Urinary bladder (tissue), 4 donors: ENCODE measurements at regions not wholly inside any gene's neighbourhood (a gene's known extent, or its start where the extent isn't known, plus 50 kb on each side); places are given as distances from the start of the nearest gene placed in this dataset. TPM values are rescaled to one million over a fixed set of nuclear protein-coding genes. Genes with fewer than 3 reads are reported as not detected.

Experiments used
- DNase-seq: peaks from one replicate; pipeline ENCODE4 v3.0.0-alpha.2; 2015; ENCODE audit errors: extremely low spot score
- H3K27ac ChIP-seq: one replicate; pipeline ENCODE4 v1.5.1; 2013; ENCODE audit warnings: low read depth, mild to moderate bottlenecking, moderate library complexity
- H3K36me3 ChIP-seq: one replicate; pipeline ENCODE4 v1.6.1; 2013; ENCODE audit warnings: mild to moderate bottlenecking, moderate library complexity; ENCODE audit not compliant: insufficient read depth
- H3K4me1 ChIP-seq: one replicate; pipeline ENCODE4 v1.6.1; 2013; ENCODE audit warnings: mild to moderate bottlenecking, moderate library complexity; ENCODE audit not compliant: insufficient read depth
- H3K4me3 ChIP-seq: one replicate; pipeline ENCODE4 v1.5.1; 2013; ENCODE audit warnings: low read depth, low read length
- WGBS: extraction: QIAGEN DNeasy Blood & Tissue Kit; methylation state at CpG from one replicate; pipeline ENCODE4 v1.1.7; 2013; 5-methylcytosine and 5-hydroxymethylcytosine counted together
- small RNA-seq: library from RNA; depleted of rRNA; stranded (forward); fragments of <200 nt; gene quantifications from one replicate; pipeline ENCODE3, GENCODE V24; 2014
- donor health status: healthy with polysubstance abuse.
- donor health status: healthy.

DNA sequence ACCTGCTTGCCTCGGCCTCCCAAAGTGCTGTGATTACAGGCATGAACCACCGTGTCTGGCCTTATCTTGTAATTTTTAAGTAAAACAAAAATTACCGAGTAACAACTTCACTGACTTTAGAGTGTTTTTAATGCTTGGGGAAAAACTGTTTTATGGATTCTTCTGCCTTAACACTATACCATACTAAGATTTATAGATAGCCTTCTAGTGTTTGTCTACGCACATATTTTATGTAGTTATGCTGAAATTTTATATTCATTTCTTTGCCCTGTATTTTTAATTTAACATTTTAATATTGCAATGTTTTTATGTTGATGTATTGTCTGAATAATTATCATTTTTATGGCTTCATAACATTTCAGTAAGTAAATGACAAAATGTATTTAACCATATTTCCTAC, 96.4 kb upstream of the FTMT start:
- no peak for DNase-seq
- WGBS: 78% methylated on average over 4 of the region's 4 CpGs
- no peaks in the 10 kb centered on the region for H3K4me1 ChIP-seq
- no peak overlapping the region for H3K27ac ChIP-seq
- H3K4me3 ChIP-seq: no peak overlapping the region
- no peaks in the 10 kb centered on the region for H3K36me3 ChIP-seq

DNA sequence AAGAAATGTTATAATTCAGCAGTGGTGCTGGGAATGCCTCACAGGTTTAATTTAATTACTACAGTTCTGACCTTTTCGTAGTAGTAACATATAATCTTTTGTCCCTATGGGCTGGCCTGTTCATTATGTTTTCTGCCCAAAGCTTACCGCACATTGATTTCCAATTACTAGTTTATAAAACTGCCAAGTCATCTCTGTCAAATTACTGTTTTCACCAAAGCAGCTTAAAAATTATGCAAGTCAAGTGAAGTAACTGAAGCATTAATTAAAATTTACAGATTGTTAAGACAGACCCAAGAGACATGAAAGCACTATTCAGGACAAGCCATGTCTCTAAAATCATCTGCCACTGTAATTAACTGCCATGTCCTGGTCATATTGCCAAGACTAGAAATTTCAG, 93.9 kb upstream of the FTMT start:
- WGBS: 92% methylated on average over 2 of the region's 2 CpGs
- Histone ChIP-seq H3K4me3 (no peak overlapping the region), H3K4me1 (no peaks in the 10 kb centered on the region), H3K36me3 (no peaks in the 10 kb centered on the region), H3K27ac (no peak overlapping the region)
- DNase-seq: no peak

DNA sequence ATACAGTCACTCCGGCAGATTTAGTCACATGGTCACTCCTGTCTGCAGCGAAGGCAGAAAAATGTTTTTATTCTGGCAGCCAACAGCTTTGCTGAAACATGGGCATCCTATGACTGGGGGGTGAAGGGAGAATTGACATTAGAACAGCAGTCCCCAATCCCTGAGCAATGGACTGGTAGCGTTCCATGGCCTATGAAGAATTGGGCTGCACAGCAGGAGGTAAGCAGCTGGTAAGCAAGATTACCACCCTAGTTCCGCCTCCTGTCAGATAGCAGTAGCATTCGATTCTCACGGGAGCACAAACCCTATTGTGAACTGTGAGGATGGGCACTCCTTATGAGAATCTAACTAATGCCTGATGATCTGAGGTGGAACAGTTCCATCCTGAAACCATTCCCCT, 93.1 kb upstream of the FTMT start:
- H3K36me3 ChIP-seq: no peaks in the 10 kb centered on the region
- no peaks in the 10 kb centered on the region for H3K4me1 ChIP-seq
- no peak overlapping the region for H3K27ac ChIP-seq
- H3K4me3 ChIP-seq: no peak overlapping the region
- WGBS: 74% methylated on average over 6 of the region's 6 CpGs
- no peak for DNase-seq

DNA sequence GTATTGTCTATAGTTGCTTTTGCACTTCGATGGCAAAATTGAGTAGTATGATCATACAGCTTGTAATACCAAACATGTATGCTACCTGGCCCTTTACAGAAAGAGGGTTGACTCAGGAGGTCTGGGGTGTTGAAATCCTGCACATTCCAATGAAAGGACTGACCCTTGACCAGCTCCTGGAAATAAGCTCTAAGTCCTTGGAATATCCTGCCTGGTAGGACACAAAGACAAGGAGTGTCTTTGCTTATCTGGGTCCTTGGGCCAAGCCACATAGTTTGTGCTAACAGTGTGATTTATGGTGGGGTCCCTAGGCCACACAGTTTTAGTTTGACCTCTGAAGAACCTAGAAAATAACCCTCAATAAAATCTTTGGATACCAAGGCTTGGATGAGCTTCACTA, 89.3 kb upstream of the FTMT start:
- 94% methylated on average over 1 of the region's 1 CpG for WGBS
- DNase-seq: no peak
- no peak overlapping the region for H3K27ac ChIP-seq

DNA sequence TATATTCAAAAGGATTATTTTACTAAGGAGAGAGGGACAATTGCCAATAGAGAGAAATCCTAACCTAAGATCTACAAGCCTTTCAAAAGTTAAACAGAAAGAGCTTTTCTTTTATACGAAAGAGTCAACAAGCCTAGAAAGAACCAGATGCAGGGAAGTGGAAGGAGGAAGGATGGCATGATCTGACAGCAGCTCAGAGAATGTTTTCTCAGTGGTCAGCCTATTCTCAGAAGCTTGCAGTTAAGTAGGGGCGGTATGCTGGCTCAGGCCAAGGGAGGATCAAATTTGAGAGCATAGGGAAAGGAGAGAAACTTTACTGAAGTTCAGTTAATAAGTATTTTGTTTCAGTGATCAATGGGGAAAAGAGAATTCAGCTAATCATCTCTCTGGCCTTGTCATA, 88.0 kb upstream of the FTMT start:
- no peaks in the 10 kb centered on the region for H3K4me1 ChIP-seq
- 54% methylated on average over 2 of the region's 2 CpGs for WGBS
- H3K36me3 ChIP-seq: no peaks in the 10 kb centered on the region
- DNase-seq: no peak
- no peak overlapping the region for H3K4me3 ChIP-seq
- no peak overlapping the region for H3K27ac ChIP-seq

More for the DNA sequence above, 89.3 kb upstream of the FTMT start:
- no peak overlapping the region for H3K4me3 ChIP-seq
- no peaks in the 10 kb centered on the region for H3K36me3 ChIP-seq
- H3K4me1 ChIP-seq: no peaks in the 10 kb centered on the region

DNA sequence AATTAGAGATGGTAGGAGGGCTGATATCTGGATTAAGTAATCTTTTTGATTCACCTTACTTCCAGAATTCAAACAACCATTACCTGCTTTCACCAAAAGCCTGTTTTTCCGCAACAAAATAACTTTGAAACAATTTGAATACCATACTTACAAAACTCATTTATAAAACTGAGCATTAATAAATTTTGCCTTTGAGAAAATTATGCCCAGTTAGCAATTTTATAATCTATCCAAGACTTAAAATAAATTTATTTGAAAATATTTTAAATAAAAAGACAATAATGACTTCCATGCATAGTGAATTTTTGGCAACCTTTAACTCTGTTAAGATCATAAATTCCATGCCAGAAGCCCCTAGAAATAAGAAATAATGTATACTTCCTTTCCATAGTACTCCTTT, 71.3 kb upstream of the FTMT start:
- no peak overlapping the region for H3K4me3 ChIP-seq
- no peaks in the 10 kb centered on the region for H3K36me3 ChIP-seq
- no peak for DNase-seq
- no peak overlapping the region for H3K27ac ChIP-seq
- WGBS: 98% methylated on average over 1 of the region's 1 CpG
- H3K4me1 ChIP-seq: no peaks in the 10 kb centered on the region

DNA sequence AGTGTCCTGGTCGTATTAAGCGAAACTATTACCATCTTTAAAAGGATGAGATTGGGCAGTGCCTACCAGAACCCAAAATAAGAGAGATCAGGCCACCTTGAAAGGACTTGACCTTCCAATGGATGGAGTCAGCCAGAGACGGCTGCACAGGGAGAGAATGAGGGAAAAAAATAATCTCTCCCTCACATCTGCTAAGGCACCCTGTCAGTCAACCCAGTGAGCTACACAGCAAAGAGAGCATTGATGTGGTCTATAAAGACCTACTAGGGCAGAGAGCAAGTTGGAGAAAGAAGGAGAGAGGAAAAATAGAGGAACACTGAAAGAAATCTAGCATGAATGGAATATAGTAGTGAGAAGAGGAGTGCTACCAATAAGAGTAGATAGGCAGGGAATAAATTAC, 68.0 kb upstream of the FTMT start:
- H3K4me1 ChIP-seq: no peaks in the 10 kb centered on the region
- DNase-seq: no peak
- no peak overlapping the region for H3K4me3 ChIP-seq
- H3K36me3 ChIP-seq: no peaks in the 10 kb centered on the region
- H3K27ac ChIP-seq: no peak overlapping the region
- WGBS: 81% methylated on average over 3 of the region's 3 CpGs

DNA sequence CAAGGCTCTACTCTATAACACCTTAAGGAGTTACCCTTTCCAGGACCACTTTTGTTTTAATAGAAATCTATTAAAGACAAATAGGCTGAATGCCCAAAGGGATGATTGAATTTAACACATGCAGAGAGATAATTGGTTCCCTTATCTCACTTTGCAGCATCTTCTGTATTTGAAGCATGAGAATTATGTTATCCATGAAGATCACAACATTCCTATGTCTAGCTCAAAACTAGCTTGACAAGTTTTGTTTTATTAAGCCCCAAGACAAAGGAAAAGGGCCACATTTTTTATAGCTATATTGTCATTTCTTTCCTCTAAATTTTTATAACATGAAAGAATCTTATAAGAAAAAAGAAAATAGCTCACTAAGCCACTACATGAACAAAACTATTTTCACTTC, 57.9 kb upstream of the FTMT start:
- H3K36me3 ChIP-seq: no peaks in the 10 kb centered on the region
- H3K4me3 ChIP-seq: no peak overlapping the region
- H3K27ac ChIP-seq: no peak overlapping the region
- no peaks in the 10 kb centered on the region for H3K4me1 ChIP-seq
- DNase-seq: no peak

DNA sequence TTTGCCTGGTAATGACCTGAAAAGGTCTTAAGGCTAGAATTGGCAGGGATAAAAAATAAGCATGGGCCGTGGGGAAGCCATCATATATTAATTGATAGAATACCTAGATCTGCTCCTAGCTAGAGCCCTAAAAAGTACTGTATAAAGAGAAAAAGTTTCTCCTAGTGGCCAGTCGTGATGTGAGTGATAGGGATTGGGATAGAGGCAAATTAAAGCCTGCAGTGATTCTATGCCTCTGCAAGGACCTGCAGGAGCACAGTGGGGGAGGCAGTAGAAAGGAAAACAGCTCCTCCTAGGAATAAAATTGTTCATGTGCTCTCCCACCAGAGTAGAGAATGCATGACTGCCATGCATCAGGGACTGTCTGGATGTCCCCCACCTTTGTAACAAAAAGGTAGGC, 56.2 kb upstream of the FTMT start:
- H3K4me1 ChIP-seq: no peaks in the 10 kb centered on the region
- 66% methylated on average over 2 of the region's 2 CpGs for WGBS
- no peaks in the 10 kb centered on the region for H3K36me3 ChIP-seq
- no peak for DNase-seq
- no peak overlapping the region for H3K27ac ChIP-seq
- no peak overlapping the region for H3K4me3 ChIP-seq

DNA sequence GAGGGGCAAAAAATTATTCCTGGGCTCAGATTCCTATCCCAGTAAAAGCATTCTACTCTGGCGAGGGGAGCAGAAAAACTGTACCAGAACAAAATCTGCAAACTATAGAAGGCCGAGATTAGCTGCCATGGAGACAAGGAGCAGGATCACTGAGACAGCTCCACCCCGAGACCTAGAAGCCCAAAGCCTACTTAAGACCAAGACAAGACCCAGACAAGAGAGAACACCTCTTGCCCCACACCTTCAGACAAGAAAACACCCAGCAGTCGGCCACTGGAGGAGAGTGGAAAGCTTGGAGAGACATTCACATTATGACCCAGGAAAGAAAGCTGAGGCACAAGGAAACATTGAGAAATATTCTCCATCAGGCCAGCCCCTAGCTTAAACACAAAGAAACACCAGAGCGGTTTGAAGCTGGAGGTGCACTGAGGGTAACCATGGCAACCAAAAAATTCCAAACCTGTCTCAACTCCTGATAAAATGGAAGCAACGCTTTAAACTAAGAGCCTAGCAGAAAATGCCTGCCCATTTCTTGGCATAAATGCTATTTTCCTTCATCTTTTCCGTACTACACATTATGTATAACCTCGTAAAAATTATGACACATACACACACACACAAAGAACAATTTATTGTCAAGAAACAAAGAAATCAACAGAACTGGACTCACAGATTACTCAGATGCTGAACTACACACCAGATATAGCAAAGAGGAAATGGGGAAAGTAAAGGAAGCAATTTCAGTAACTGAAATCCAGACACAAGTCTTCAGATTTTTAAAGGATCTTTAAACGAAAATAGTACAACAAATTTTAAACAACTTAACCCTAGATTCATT, 53.8 kb upstream of the FTMT start:
- no peak for DNase-seq
- no peak overlapping the region for H3K27ac ChIP-seq
- no peaks in the 10 kb centered on the region for H3K4me1 ChIP-seq
- no peak overlapping the region for H3K4me3 ChIP-seq
- WGBS: 52% methylated on average over 9 of the region's 9 CpGs
- no peaks in the 10 kb centered on the region for H3K36me3 ChIP-seq

Small RNA genes in the stretch of these regions (small RNA-seq; reads per million reads assigned to genes)
- not detected for gene AC010350.1
